Endothelial cell of umbilical vein (primary cell): ENCODE measurements at regions not wholly inside any gene's neighbourhood (a gene's known extent, or its start where the extent isn't known, plus 50 kb on each side); places are given as distances from the start of the nearest gene placed in this dataset.

ENCODE experiments used
- BruUV-seq: library from RNA; stranded (reverse); fragments of 400-500 nt; replicated peaks from 2 replicates; lab custom pipeline; 2021; lab: Mats Ljungman, UMichigan
- CTCF ChIA-PET: fragments of 300-600, 350-600 bp; sonication (Branson Sonifier 250); formaldehyde crosslinking; loops from one replicate; lab custom pipeline; 2021; ENCODE audit warnings: antibody characterized with exemption, inconsistent platforms; lab: Charles Lee
- POLR2A ChIA-PET: fragments of 300-600, 350-600 bp; sonication (Branson Sonifier 250); formaldehyde crosslinking; loops from one replicate; lab custom pipeline; 2021; ENCODE audit warnings: antibody characterized with exemption, inconsistent platforms; lab: Charles Lee
- DNase-seq: peaks from one replicate; pipeline ENCODE4 v3.0.0-alpha.2; 2011; ENCODE audit warnings: low read depth, low spot score
- FAIRE-seq: peaks from 2 replicates; lab custom pipeline; 2011; peaks lifted over from hg19 to GRCh38; lab: Jason Lieb, UNC
- H2AFZ ChIP-seq: 2 replicates; pipeline ENCODE4 v1.6.0; 2012; ENCODE audit warnings: low read depth, low read length, control low read depth, inconsistent platforms
- H3K27ac ChIP-seq: 2 replicates; pipeline ENCODE4 v1.5.1; 2011; ENCODE audit warnings: low read depth, mild to moderate bottlenecking, control low read depth, low read length, moderate library complexity; ENCODE audit not compliant: insufficient read depth
- H3K27me3 ChIP-seq, 2 experiments: 2 replicates each; pipeline versions ENCODE4 v1.6.0 to v1.6.1; 2011; ENCODE audit warnings: low read length in 2 of 2, mixed read lengths in 1 of 2; ENCODE audit not compliant: control insufficient read depth in 2 of 2, insufficient read depth in 2 of 2
- H3K36me3 ChIP-seq, 2 experiments: 2 replicates in 1 of 2; 3 replicates in 1 of 2; pipeline ENCODE4 v1.5.1; 2011; ENCODE audit warnings: low read length in 2 of 2, mild to moderate bottlenecking in 1 of 2, moderate library complexity in 1 of 2; ENCODE audit not compliant: control insufficient read depth in 2 of 2, insufficient read depth in 2 of 2; ENCODE audit errors: extremely low read depth in 1 of 2
- H3K4me1 ChIP-seq: 3 replicates; pipeline ENCODE4 v1.5.1; 2011; ENCODE audit warnings: mild to moderate bottlenecking, low read length; ENCODE audit not compliant: control insufficient read depth, insufficient read depth; ENCODE audit errors: extremely low read depth
- H3K4me2 ChIP-seq: 2 replicates; pipeline ENCODE4 v1.6.1; 2011; ENCODE audit warnings: low read length, control low read depth, mixed read lengths; ENCODE audit not compliant: insufficient read depth
- H3K4me3 ChIP-seq, 3 experiments: fragments of 200-600 bp in 1 of 3; sonication (generic), shearing (Covaris generic) in 1 of 3; replicated peaks in 1 of 3; 2 replicates each; pipeline ENCODE4 v1.5.1; 2011 to 2016; ENCODE audit warnings: control low read depth in 3 of 3, low read length in 3 of 3, mild to moderate bottlenecking in 2 of 3, inconsistent platforms in 1 of 3, low read depth in 1 of 3, moderate library complexity in 1 of 3; ENCODE audit not compliant: insufficient read depth in 1 of 3
- H3K79me2 ChIP-seq: 2 replicates; pipeline ENCODE4 v1.6.0; 2012; ENCODE audit warnings: low read length, inconsistent platforms; ENCODE audit not compliant: control insufficient read depth, insufficient read depth
- H3K9ac ChIP-seq: replicated peaks from 2 replicates; pipeline ENCODE3; 2011; ENCODE audit warnings: low read length, control low read depth; ENCODE audit not compliant: insufficient read depth; ENCODE audit errors: extremely low read depth
- H3K9me1 ChIP-seq: replicated peaks from 3 replicates; pipeline ENCODE4 v1.6.0; 2011; ENCODE audit warnings: mild to moderate bottlenecking, low read length; ENCODE audit not compliant: control insufficient read depth, insufficient read depth; ENCODE audit errors: extremely low read depth
- H3K9me3 ChIP-seq: replicated peaks from 2 replicates; pipeline ENCODE4 v1.5.1; 2012; ENCODE audit warnings: low read length, inconsistent platforms; ENCODE audit not compliant: control insufficient read depth, insufficient read depth
- H4K20me1 ChIP-seq: replicated peaks from 2 replicates; pipeline ENCODE3; 2011; ENCODE audit warnings: mild to moderate bottlenecking, low read length; ENCODE audit not compliant: control insufficient read depth, insufficient read depth; ENCODE audit errors: extremely low read depth
- EZH2 ChIP-seq: IDR thresholded peaks from 2 replicates; pipeline ENCODE4 v1.6.1; 2012; ENCODE audit warnings: borderline replicate concordance, low read depth, mild to moderate bottlenecking, moderate library complexity, low read length, inconsistent platforms; ENCODE audit not compliant: severe bottlenecking
- FOS ChIP-seq: IDR thresholded peaks from 2 replicates; pipeline ENCODE4 v1.6.1; 2011; ENCODE audit warnings: mild to moderate bottlenecking, low read length, moderate library complexity, borderline replicate concordance; ENCODE audit not compliant: insufficient read depth
- GATA2 ChIP-seq: IDR thresholded peaks from 2 replicates; pipeline ENCODE4 v1.7.0; 2011; ENCODE audit warnings: low read depth, mild to moderate bottlenecking, moderate library complexity, mixed read lengths, low read length; ENCODE audit not compliant: insufficient read length, insufficient read depth
- JUN ChIP-seq: IDR thresholded peaks from 2 replicates; pipeline ENCODE4 v1.6.1; 2011; ENCODE audit warnings: borderline replicate concordance, low read depth; ENCODE audit not compliant: insufficient read length, insufficient read depth
- MYC ChIP-seq: IDR thresholded peaks from one replicate; pipeline ENCODE4 v1.6.1; 2011; ENCODE audit warnings: mild to moderate bottlenecking, low read depth, low read length
- POLR2A ChIP-seq: IDR thresholded peaks from 2 replicates; pipeline ENCODE4 v1.6.1; 2012; ENCODE audit warnings: low read depth, mild to moderate bottlenecking, control low read depth, low read length
- POLR2AphosphoS5 ChIP-seq: IDR thresholded peaks from 2 replicates; pipeline ENCODE4 v1.6.1; 2012; ENCODE audit warnings: low read depth, mild to moderate bottlenecking, control low read depth, low read length, moderate library complexity; ENCODE audit not compliant: insufficient read depth
- dilution Hi-C: fragments of 300-500 bp; cut with MboI; formaldehyde crosslinking; loops from one replicate; pipeline ENCODE4 v1.15.0; 2019; ENCODE audit warnings: low sequenced_read_pairs; ENCODE audit not compliant: extremely low pct_ligation_motif_present
- intact Hi-C: fragments of 100-400 bp; cut with micrococcal nuclease; formaldehyde crosslinking; loops from one replicate; pipeline ENCODE4 v1.10.0; 2022
- TF ChIP-seq, protein P1 (sequence below), 2 donors: IDR thresholded peaks; 1 replicate in 1 of 2; 2 replicates in 1 of 2; pipeline ENCODE4 v1.5.1; 2011; ENCODE audit warnings: low read length in 2 of 2, mild to moderate bottlenecking in 2 of 2, moderate library complexity in 2 of 2, control low read depth in 1 of 2, inconsistent platforms in 1 of 2, low read depth in 1 of 2; ENCODE audit not compliant: insufficient read depth in 1 of 2; ENCODE audit errors: extremely low read depth in 1 of 2
- TF ChIP-seq, protein P2 (sequence below): IDR thresholded peaks from 2 replicates; pipeline ENCODE4 v1.6.1; 2011; ENCODE audit not compliant: insufficient read depth, insufficient read length

GRCh38 chr3:88534534-88534933 is 384.8 kb downstream of the C3orf38 start:
- H3K4me1 ChIP-seq, result no peaks in the 10 kb centered on the region
- TF ChIP-seq, protein P1, sequence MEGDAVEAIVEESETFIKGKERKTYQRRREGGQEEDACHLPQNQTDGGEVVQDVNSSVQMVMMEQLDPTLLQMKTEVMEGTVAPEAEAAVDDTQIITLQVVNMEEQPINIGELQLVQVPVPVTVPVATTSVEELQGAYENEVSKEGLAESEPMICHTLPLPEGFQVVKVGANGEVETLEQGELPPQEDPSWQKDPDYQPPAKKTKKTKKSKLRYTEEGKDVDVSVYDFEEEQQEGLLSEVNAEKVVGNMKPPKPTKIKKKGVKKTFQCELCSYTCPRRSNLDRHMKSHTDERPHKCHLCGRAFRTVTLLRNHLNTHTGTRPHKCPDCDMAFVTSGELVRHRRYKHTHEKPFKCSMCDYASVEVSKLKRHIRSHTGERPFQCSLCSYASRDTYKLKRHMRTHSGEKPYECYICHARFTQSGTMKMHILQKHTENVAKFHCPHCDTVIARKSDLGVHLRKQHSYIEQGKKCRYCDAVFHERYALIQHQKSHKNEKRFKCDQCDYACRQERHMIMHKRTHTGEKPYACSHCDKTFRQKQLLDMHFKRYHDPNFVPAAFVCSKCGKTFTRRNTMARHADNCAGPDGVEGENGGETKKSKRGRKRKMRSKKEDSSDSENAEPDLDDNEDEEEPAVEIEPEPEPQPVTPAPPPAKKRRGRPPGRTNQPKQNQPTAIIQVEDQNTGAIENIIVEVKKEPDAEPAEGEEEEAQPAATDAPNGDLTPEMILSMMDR (IDR thresholded peaks at IDR 0.05; ENCODE audit: extremely low read depth in 1 of 2, insufficient read depth in 1 of 2, low read depth in 1 of 2, low read length in 2 of 2), result no peak
- no peak for TF ChIP-seq POLR2A
- TF ChIP-seq, protein P2, sequence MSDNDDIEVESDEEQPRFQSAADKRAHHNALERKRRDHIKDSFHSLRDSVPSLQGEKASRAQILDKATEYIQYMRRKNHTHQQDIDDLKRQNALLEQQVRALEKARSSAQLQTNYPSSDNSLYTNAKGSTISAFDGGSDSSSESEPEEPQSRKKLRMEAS, result no peak
- TF ChIP-seq MYC, result no peak
- TF ChIP-seq FOS, result no peak
- no peak for TF ChIP-seq POLR2AphosphoS5
- TF ChIP-seq GATA2, result no peak
- TF ChIP-seq EZH2, result no peak
- no peak for TF ChIP-seq JUN
- H3K27me3 ChIP-seq, result no peaks in the 10 kb centered on the region
- H4K20me1 ChIP-seq, result no peaks in the 10 kb centered on the region
- no peaks in the 10 kb centered on the region for H3K79me2 ChIP-seq
- intact Hi-C loops, result no loop called here
- no peak overlapping the region for H3K9ac ChIP-seq
- no peak for DNase-seq
- dilution Hi-C loops, result no loop called here
- no peak overlapping the region for H2AFZ ChIP-seq
- H3K36me3 ChIP-seq, result no peaks in the 10 kb centered on the region
- FAIRE-seq, result no peak
- no peaks in the 10 kb centered on the region for H3K9me1 ChIP-seq
- no peaks in the 10 kb centered on the region for H3K9me3 ChIP-seq
- ChIA-PET CTCF (no interaction called here), POLR2A (no interaction called here)
- BruUV-seq, result no TSS peak
- no peak overlapping the region for H3K4me2 ChIP-seq
- no peak overlapping the region for H3K4me3 ChIP-seq
- no peak overlapping the region for H3K27ac ChIP-seq
